ENCODE measurements at regions not wholly inside any gene's neighbourhood (a gene's known extent, or its start where the extent isn't known, plus 50 kb on each side); places are given as distances from the start of the nearest gene placed in this dataset.

DNA sequence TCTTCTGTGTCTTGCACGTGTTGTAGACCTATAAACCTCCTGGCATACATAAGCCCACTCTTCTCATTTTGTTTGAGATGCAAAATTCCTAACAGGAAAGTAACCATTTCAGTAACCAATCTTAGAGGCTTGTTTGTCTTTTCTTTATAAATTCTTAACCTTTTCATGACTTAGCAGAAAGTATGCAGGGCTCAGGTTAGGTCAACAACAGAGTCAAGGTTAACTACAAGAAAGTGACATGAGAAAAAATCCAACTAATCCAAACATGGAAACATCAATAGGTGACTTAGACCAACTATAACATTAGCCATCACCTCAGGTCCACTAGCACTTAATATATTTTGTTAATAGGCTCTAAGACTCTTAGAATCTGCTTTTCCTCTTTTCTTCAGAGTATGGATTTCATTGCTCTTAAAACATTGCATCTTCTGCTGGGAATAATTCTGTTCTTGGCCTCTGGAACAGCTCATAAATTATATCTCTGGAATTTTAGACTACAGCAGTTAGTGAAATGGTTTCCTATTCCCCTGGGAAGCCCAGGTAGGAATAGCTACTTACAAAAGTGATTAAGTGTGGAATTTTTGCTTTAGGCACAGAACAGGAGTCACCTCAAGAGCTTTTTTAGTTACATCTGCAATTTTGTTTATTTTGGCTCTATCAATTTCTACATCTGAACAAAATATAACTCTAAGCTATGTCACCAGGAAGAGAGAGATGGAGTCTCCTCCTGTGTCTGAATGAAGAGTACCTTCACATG lies 155.3 kb upstream of the ANKRD55 start (continued):
- no peak for TF ChIP-seq GMEB2 (CRISPR knock-in tag; IDR thresholded peaks at IDR 0.05; ENCODE audit: low read depth)
- TF ChIP-seq SP5 (CRISPR knock-in tag; IDR thresholded peaks at IDR 0.05; ENCODE audit: borderline replicate concordance, low read depth), result no peak
- peak; percentile 77 for TF ChIP-seq BCL6 (CRISPR knock-in tag; IDR thresholded peaks at IDR 0.05)
- 0 out of 2 replicates have a peak, but pooled peaks have one; percentile 30 for TF ChIP-seq THAP11 (CRISPR knock-in tag; IDR thresholded peaks at IDR 0.05)
- peak; percentile 66; the same call in 1 of the 2 replicates for TF ChIP-seq CREM (IDR thresholded peaks at IDR 0.05)
- TF ChIP-seq CREM (CRISPR knock-in tag; IDR thresholded peaks at IDR 0.05), result no peak
- TF ChIP-seq EP300 (IDR thresholded peaks at IDR 0.05; ENCODE audit: low read depth in 2 of 2, low read length in 2 of 2), result peak in 1 of 2 experiments; percentile 88; a peak in 2 of 4 replicates
- peak; percentile 48; the same call in 1 of the 2 replicates for TF ChIP-seq EP300 (CRISPR knock-in tag; IDR thresholded peaks at IDR 0.05; ENCODE audit: borderline replicate concordance)
- peak; percentile 87 for TF ChIP-seq NR2F2 (IDR thresholded peaks at IDR 0.05; ENCODE audit: borderline replicate concordance, low read depth)
- no peak for TF ChIP-seq ZFX (CRISPR knock-in tag; IDR thresholded peaks at IDR 0.05; ENCODE audit: low read depth)
- no peak for TF ChIP-seq STAG1 (CRISPR knock-in tag; IDR thresholded peaks at IDR 0.05)
- TF ChIP-seq HMG20B (CRISPR knock-in tag; conservative IDR thresholded peaks at IDR 0.05), result peak; percentile 88
- no peak for TF ChIP-seq SOX6 (IDR thresholded peaks at IDR 0.05)
- TF ChIP-seq SOX6 (CRISPR knock-in tag; IDR thresholded peaks at IDR 0.05), result peak; percentile 39; the same call in 1 of the 2 replicates
- TF ChIP-seq PATZ1 (CRISPR knock-in tag; IDR thresholded peaks at IDR 0.05), result no peak
- TF ChIP-seq PRDM10 (CRISPR knock-in tag; IDR thresholded peaks at IDR 0.05; ENCODE audit: low read depth), result no peak
- no peak for TF ChIP-seq CSRNP2 (CRISPR knock-in tag; conservative IDR thresholded peaks at IDR 0.05; ENCODE audit: low read depth)
- TF ChIP-seq, protein P1, sequence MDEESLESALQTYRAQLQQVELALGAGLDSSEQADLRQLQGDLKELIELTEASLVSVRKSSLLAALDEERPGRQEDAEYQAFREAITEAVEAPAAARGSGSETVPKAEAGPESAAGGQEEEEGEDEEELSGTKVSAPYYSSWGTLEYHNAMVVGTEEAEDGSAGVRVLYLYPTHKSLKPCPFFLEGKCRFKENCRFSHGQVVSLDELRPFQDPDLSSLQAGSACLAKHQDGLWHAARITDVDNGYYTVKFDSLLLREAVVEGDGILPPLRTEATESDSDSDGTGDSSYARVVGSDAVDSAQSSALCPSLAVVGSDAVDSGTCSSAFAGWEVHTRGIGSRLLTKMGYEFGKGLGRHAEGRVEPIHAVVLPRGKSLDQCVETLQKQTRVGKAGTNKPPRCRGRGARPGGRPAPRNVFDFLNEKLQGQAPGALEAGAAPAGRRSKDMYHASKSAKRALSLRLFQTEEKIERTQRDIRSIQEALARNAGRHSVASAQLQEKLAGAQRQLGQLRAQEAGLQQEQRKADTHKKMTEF (CRISPR knock-in tag; IDR thresholded peaks at IDR 0.05), result peak; percentile 52; the same call in 1 of the 2 replicates
- TF ChIP-seq NR2F1 (CRISPR knock-in tag; IDR thresholded peaks at IDR 0.05), result peak; percentile 51 to 85; a peak in 3 of 4 replicates
- TF ChIP-seq FOXJ3 (CRISPR knock-in tag; IDR thresholded peaks at IDR 0.05; ENCODE audit: borderline replicate concordance), result peak; percentile 74; the same call in 1 of the 2 replicates

All from HepG2 (cell line).